Astrocyte (in vitro differentiated cells and primary cell): ENCODE measurements at regions not wholly inside any gene's neighbourhood (a gene's known extent, or its start where the extent isn't known, plus 50 kb on each side); places are given as distances from the start of the nearest gene placed in this dataset.

Experiments used
- EZH2 ChIP-seq: IDR thresholded peaks from 2 replicates; pipeline ENCODE4 v1.6.1; 2012; ENCODE audit warnings: mild to moderate bottlenecking, low read length, inconsistent platforms; ENCODE audit not compliant: insufficient read depth
- TF ChIP-seq, protein P1 (sequence below): IDR thresholded peaks from 2 replicates; pipeline ENCODE4 v1.5.1; 2011; ENCODE audit warnings: low read depth, mild to moderate bottlenecking, inconsistent platforms, low read length, moderate library complexity; ENCODE audit not compliant: insufficient read depth

DNA sequence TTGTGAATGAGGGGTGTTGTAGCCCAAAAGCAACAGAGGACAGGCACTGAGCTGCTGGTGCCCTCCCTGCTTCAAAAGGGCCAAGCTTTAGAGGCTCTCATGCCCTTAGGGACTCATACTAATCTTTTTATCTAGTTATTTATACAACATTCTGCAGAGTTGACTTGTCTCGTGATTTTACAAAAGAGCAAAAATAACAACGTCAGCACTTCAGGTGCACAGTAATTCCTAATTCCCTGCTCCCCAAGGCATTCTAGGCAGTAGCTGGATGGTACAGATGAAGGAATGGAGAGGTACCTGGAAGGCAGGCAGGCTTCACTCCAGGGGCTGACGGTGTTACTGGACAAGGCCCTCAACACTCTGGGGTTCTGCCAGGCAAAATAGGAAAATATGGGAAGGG is 406.7 kb upstream of the CCL2 start:
- TF ChIP-seq, protein P1, sequence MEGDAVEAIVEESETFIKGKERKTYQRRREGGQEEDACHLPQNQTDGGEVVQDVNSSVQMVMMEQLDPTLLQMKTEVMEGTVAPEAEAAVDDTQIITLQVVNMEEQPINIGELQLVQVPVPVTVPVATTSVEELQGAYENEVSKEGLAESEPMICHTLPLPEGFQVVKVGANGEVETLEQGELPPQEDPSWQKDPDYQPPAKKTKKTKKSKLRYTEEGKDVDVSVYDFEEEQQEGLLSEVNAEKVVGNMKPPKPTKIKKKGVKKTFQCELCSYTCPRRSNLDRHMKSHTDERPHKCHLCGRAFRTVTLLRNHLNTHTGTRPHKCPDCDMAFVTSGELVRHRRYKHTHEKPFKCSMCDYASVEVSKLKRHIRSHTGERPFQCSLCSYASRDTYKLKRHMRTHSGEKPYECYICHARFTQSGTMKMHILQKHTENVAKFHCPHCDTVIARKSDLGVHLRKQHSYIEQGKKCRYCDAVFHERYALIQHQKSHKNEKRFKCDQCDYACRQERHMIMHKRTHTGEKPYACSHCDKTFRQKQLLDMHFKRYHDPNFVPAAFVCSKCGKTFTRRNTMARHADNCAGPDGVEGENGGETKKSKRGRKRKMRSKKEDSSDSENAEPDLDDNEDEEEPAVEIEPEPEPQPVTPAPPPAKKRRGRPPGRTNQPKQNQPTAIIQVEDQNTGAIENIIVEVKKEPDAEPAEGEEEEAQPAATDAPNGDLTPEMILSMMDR, result no peak
- no peak for TF ChIP-seq EZH2
